HG03342 (cell line): ENCODE measurements at regions not wholly inside any gene's neighbourhood (a gene's known extent, or its start where the extent isn't known, plus 50 kb on each side); places are given as distances from the start of the nearest gene placed in this dataset.
A peak's percentile ranks its signal among the peaks of the same experiment; 100 is the strongest.

Experiments
- ATAC-seq: cut with Tn5 transposase; IDR thresholded peaks from one replicate; pipeline ENCODE4 v1.9.1; 2021; ENCODE audit warnings: mild to moderate bottlenecking, moderate library complexity; ENCODE audit not compliant: unreplicated experiment

DNA sequence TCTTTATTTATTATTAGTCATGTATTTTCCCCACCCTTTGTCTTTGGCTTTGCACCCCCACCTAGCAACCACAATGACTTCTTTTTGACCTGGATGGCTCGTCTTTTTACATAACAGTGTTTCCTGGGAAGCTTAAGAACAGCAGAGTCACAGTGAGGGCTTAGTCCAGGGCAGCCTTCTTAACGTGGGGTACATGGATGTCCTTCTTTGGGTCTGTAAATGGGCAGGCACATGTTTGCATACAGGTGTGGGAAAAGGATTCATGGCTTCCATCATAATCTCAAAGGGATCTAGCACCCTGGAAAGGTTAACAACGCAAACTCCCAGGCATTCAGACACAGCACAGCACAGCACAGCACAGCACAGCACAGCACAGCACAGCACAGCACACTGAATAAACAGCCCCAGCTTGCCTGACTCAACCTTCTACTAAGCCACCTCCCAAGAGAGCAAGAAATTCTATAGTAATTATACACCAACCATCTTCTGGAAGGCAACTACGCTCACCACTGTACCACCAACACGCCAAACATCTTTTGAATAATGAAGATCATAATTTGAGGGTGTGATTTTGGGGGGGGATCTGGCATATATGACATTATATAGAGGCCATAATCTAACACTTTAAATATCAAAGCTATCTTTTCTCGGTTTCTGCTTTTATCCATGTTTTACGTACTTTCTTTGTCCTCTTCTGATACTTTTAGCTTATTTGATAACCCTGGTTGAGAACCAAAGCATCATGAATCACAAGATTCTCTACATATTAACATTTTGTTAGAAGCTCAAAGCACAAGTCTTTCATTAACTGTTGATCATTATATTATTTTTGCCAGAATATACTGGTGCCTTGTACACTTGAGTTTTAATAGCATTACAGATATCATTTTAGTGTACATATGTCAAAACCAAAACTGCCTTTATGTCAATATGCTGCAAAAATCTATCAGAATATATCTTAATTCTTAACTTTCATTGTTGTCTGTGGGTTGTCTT lies 177.2 kb upstream of the KLF14 start:
- no peak for ATAC-seq

DNA sequence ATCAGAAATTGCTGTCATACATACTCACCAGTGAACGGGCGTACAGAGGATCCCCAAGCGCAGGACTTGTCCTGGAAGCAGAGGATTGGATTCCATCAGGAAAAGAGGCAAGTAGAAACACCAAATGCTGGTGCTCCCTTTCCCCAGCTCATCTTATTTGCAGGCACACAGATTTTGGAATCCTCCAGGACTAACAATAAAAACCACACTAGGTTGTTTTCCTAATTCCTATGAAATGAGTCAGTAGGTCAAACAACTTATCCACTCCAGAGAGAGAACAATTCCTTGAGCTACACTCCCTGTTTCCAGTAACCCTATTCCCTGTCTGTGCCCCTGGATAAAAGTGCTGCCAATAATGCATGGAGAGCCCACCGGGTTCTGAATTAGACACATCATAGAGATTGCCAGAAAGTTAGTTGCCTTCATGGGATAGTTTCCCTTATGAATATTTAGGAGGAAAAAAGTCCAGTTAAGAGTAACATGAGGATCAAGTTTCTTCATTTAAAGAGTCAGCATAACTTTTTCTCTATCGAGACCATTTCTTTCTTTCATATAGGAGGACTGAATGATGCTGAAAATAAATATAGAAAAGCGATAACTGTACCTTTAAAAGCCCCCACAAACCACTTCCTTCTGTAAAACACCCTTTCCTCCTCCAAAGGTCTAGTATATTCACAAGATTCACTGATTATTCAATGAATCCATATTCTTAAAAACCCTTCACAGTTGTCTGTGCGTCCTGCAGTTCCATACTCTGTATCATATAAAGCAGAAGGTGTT lies 178.3 kb upstream of the KLF14 start:
- no peak for ATAC-seq

DNA sequence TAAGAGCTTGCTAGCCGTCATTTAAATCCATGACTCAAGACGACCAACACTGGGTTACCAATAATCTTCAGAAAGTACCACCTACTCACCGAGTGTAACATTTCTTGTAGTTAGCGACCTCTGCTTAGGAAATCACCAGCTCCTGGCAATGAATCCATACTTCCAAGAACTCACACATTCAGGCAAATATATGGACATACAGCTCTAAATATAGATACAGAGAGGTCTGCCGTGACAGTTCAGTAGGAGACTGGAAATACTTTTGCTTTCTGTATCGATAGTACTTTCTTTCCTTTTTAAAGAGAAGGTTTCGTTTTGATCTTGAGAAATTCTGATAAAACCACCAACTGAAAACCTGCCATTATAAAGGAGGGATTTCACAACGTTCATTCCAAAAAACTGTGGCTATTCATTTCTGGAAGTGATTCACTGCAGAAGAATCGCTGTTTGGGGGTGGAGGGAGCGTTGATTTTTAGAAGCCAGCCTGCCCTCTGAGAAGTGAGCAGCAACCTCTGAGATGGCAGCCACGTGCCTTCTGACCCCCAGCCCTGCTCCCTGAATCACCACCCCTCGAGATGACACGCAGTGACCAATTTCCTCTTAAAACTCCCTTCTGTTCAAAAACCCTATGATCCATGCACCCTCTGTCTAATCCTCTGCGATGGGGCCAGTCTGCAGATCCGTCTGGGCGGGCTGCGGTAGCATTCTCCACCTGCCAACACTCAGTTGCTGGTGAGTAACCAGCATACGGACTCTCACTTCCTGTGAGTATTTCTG lies 179.0 kb upstream of the KLF14 start:
- peak; percentile 91 for ATAC-seq

DNA sequence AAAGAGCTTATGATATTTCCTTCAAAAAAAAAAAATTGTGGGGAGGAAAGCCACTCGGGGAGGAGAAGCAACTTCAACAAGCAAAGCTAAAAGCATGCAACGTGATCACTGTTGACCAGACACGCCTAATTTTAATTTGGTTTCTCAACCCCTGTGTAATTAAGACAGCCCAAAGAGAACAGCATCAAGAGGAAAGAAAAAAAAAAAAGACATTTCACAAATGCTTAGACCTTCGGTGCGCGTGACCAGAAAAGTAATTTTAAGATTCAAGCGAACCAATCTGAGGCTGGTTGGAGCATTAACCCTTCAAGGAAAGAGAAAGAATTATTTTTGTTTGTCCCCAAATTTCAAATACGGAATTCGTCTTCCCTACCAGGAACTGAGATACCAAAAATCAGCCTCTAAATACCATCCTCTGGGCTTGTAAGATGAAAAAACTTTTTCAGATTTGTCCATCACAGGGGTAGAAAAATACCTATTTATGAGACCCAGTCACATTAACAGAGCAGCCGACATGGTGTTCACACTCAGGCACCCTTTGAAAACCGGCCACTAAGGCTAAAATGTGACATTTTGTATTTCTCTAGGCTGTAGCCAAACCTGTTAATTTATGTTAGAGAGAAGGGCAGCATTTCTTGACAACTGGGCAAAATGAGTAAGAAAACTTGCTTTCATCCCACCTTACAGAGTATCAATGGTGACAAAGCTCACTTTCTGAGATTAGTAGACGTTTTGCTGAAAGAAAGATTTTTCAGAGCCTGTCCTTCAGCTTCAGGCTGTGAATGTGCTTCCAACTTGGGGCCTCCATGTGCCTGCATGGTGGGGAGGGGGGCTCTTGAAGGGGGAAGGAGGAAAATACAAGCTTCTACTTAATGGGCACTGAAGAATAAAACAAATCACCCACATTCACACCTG lies 179.9 kb upstream of the KLF14 start:
- no peak for ATAC-seq

DNA sequence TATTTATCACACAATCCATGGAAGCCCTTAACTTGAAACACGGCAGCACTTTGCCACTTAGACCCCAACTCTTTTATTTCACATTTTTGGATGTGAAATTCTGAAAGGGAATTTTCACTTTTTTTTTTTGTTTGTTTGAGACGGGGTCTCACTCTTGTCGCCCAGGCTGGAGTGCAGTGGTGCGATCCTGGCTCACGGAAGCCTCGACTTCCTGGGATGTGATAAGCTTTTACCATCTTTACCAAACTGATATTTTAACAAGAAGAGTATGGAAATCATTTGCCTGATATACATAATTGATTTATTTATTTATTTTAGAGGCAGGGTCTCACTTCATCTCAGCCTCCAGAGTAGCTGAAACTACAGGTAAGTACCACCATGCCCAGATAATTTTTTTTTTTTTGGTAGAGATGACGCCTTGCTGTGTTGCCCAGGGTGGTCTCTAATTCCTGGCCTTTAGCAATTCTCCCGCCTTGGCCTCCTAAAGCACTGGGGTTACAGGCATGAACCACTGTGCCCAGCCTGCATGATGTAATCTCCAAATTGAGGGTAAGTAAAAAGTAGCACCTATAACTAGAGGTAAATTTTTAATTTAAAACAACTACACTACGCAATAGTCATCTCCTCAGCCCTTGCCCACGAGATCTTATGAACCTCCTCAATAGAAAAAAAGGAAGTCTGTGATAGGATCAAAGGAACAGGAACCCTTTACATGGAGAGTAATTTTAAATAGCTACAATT lies 180.7 kb upstream of the KLF14 start:
- ATAC-seq, result no peak

DNA sequence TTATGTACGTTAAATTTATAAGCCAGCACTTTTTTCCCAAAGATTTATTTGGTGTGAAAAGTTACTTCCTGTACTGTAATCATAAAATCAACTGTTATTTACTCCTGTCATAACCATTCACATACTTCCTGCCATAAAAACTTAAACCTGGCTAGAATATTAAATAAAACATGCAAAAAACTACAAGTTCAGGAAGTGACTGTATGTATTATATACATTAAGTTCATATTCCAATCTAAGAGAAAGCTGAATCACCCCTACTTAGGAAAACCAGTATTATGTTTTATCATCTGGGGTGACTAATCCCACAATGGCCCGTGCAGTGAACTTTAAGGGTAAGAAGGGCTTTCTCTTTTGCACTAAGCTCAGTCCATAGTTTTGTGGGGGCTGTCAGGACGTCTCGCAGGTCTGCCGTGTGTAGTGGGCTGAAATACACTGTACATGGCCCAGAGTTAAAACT lies 183.7 kb upstream of the KLF14 start:
- no peak for ATAC-seq

DNA sequence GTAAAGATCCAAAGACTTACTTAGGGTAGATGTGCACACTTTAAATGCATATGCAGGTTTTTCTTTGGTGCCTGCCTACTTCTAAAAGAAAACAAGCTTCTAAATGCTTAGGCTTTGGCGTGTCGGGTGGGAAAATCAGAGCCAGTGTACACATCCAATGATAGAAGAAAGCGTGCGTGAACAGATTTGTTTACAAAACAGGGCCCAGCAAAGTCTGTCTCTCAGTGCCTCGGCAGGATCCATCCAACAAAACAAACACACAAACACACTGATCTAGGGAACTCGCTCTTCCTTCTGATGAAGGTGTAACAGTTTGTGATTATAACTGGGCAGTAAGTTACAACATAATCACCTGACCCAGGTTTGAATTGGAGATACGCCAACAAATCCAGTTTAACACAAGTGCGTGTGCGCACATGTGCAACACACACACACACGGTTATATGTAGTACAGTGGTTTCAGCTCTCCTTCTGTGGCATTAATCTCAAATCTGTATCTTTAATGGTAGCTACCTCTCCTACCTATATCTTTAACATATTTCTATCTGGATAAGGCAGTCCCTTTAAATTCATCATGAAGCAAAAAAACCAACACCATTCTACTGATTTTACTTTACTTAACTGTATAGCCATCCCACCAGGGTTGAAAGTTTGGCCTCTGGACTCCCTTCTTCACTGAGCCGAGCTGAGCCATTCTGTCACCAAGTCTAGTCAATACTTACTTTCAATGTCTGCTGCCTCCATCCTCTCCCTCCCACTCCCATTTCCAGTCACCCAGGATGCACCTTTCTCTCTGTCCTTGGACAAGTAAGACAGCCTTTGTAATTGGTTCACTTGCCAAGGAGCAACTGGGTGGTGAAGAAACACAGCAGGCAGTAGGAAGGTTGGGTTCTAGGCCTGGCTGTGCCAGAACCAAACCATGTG lies 184.4 kb upstream of the KLF14 start:
- ATAC-seq, result no peak

DNA sequence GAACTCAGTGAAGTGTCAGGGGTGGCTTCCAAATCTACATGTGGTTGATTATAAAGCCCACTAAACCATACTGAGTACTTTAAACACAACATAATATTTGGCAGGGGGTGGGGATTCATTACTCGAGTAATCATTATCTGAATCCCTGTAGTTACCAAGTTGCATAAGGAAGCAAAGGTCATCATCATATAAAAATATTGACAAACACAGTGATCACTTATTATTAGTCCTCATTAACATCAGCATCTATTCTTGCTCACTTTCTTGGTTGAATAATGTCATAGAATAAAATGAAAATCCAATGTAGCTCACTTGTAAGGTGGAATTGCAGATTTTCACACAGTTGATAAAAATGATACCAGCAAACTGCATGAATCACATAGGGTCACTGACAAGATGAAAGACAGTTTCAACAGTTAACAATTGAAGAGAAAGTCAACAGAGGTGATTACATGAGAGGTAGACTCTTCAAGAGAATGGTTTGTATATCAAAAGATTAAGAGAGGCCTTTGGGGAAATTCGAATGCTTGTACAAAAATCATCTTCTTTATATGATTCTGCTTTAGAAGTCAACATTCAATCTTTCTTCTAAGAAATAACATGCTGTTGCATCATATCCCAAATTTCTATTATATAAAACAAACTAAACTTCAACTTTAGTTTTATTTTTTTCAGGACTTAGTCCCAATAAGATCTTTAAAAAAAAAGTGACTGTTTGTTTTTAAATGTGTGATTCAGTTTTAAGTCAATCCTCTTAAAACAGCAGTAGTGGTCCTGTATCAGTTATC lies 185.5 kb upstream of the KLF14 start:
- no peak for ATAC-seq

DNA sequence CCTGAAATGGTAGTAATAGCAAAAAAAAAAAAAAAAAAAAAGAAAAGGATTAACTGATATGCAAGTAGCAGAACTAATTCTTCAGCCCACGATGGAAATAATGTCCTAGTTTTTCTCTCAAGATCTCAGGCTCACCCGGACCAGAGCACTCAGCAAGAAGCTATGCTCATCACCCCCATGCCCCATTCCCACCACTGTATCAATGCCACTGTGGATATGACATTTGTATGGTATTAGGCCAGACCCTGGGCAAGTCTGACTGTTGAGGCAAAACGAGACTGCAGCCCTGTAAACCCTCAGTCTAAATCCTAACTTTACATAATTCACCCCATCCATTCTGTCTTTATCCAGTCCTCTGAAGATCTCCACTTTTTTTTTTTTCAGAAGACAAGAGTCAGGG lies 186.1 kb upstream of the KLF14 start:
- no peak for ATAC-seq

DNA sequence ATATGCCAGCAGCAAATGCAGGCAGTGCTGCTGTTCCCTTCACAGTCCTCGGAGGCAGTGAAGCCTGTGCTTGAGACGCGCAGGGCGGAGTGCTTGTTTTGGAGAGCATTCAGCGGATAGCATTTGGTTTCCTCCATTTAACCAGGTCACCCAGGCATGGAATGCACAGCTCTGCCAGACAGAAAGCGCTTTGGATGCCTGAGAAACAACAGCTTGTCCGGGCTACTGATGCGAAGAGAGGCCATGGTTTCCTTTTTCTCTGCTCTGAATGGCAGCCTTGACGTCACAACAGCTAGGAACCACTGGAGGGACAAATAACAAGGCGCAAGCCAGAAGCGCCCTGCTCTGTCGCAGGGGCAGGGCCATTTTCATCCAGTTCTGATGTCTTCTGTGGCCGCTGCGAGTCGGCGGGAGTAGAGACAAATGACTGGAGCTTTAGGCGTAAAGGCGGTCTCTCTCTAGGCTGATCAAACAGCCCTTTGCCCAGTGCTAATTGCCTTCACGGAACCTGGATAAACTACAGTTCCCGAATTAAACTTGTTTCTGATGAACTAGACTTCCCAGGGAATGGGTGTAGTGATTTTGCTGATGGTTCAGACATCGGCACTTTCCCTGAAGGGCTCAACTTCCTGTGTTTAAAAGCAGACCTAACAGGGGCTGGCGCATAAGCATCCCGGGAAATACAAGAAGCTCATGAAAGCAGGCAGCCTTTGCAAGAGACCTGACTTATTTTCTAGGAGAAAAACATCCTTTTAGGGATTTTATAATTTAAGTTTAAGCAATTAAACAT lies 187.6 kb upstream of the KLF14 start:
- no peak for ATAC-seq

DNA sequence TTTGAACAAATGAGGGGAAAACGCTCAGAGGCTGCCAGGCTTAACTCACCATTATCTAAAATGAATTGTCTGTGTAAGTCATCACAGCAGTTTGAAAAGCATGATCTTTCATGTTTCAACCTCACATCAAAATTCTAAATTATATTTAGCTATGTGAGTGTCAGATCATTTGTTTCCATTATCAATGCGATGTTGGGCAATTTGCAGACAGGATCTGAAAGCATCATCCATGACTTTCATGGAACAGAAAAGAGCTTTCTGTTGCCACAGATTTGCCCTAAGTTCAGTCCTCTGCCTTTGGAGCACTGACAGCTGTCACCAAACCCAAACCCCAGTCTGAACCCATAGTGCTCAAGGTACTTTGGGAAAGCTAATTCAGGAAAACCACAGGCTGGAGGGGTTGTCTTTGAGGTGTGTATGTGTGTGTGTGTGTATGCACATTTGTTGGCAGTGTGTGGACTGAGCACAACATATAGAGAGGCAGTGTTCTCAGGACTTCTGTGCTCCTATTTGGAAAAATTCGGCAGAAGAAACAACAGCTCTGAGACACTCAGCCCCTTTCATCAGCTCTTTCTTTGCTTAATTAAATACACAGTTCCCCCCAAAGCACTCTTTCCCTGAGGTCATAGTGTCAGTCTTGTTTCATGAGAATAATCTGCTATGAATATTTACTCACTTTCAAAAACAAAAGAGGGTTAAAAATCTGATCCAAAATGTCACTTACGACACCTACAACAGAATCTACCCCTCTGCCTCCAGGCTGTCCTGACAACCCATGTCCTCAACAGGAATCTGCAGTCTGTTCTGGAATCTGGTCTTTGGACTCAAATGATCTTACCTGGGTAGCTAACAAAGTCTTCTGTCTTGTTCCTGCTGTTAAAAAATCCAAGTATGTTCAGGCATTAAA lies 188.5 kb upstream of the KLF14 start:
- ATAC-seq, result no peak

DNA sequence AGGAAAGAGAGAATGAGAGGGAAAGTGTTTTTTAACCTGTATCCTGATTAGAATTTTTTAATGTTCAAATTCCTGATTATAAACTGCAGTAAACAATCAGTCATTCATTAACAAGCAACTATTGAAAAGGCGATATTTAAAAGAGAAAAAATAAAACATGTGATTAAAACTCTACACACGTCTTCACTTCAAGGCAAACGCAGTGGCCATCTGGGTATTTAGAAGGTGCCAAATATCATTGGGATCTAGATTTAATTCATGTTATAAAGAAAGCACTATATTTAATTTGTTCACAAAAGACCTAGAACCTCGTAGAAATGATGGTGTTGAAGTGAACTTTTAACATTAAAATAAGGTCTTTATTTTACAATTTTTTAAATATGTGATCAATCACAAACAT lies 189.4 kb upstream of the KLF14 start:
- no peak for ATAC-seq

DNA sequence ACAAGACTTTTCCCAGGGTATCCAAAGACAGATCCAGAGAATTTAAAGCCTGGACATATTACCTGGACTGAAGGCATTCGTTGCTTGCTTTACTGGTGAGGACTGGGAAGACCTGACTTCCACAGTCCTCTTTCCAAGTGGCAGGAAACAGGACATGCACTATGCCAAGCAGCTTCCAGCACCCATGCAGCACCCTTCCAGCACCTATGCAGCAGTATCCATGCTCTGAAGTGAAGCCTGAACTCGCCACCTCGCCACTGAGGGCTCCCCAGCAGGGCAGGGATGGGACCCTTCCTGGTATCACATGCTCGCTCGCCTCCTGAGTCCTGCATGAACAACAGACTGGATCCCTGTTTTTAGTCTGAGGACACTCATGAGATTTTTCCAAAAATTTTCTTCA lies 189.9 kb upstream of the KLF14 start:
- ATAC-seq, result no peak

DNA sequence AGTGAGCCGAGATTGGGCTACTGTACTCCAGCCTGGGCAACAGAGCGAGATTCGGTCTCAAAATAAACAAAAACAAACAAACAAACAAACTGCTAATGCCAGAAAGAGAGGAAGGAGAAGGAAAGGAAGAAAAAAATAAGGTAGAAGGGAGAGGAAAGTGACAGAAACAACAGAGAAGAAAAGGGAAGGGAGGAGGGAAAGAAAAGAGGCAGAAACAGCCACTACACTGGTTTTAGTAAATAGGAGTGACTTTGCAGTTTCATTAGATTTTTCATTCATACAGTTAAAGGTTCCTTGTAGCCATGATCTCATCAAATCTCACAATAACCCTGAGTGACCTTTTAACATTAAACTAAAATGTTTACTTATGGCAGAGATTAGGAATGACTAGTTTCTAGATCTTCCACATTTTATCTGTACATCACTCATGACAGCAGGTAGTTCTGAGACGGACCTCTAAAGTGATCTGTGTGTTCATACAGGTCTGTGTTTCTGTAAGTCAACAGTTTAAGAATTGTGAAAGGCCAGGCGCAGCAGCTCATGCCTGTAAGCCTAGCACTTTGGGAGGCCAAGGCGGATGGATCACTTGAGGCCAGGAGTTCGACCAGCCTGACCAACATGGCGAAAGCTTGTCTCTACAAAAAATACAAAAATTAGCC lies 191.3 kb upstream of the KLF14 start:
- ATAC-seq, result no peak

DNA sequence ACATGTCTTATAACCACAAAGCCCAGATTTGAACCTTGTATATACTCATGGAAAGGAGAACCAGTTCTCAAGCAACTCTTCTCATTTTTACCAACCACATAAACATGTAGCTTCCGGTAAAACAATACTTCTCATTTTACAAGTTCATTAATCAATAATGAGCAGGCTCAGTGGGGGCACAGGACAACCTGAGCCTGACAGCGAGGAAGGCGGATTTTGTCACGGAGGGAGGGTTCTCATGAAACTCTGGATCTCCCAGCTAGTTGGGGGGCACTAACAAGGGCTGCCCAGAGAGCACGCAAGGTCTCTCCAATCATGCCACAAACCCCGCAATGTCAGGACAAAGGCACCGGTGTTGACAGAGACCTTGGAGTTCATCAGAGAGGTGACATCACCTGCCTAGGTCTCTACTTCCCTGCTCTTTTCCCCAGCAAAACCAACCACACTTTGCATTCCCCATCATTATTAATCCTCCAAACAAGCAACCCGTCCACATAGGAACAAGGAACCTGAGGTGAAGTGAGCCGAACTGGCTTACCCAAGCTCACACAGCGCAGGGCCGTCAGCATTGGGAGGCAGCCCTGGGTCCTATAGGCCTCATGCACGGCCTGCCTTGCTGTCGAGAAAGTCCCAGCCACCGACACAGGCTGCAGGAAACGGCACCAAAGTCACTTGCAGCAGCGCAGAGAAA lies 192.1 kb upstream of the KLF14 start:
- ATAC-seq, result no peak
